IMR-90 (cell line): ENCODE measurements at regions not wholly inside any gene's neighbourhood (a gene's known extent, or its start where the extent isn't known, plus 50 kb on each side); places are given as distances from the start of the nearest gene placed in this dataset.

ENCODE experiments used
- ATAC-seq: fragments of 200-7000 bp; cut with Tn5 transposase; 2 replicates; pipeline ENCODE4 v1.9.1; 2020; ENCODE audit warnings: low read depth, mild to moderate bottlenecking, moderate library complexity
- BruUV-seq: library from RNA; stranded (reverse); fragments of 400-500 nt; replicated peaks from 2 replicates; lab custom pipeline; 2021; lab: Mats Ljungman, UMichigan
- CTCF ChIA-PET: fragments of 300-600 bp; formaldehyde crosslinking; extraction: SDS; loops from one replicate; lab custom pipeline; 2021; ENCODE audit warnings: antibody characterized with exemption; lab: Yijun Ruan, JAX
- POLR2A ChIA-PET: fragments of 300-600 bp; sonication (Branson Sonifier 250); formaldehyde crosslinking; loops from one replicate; lab custom pipeline; 2022; ENCODE audit warnings: antibody characterized with exemption; ENCODE audit not compliant: unreplicated experiment; lab: Charles Lee
- DNase-seq: peaks from one replicate; pipeline ENCODE4 v3.0.0; 2013
- H2AFZ ChIP-seq: replicated peaks from 2 replicates; pipeline ENCODE3; 2013; ENCODE audit warnings: low read length, mild to moderate bottlenecking; ENCODE audit not compliant: poor library complexity
- H2AK5ac ChIP-seq: 2 replicates; pipeline ENCODE4 v1.6.1; 2013; ENCODE audit warnings: low read depth, low read length, inconsistent platforms
- H2AK9ac ChIP-seq: replicated peaks from 2 replicates; pipeline ENCODE3; 2013; ENCODE audit warnings: mild to moderate bottlenecking, low read depth, low read length, moderate library complexity; ENCODE audit not compliant: poor library complexity
- H2BK120ac ChIP-seq: 2 replicates; pipeline ENCODE4 v1.6.1; 2013; ENCODE audit warnings: low read depth, low read length, inconsistent platforms
- H2BK15ac ChIP-seq: 3 replicates; pipeline ENCODE4 v1.6.1; 2013; ENCODE audit warnings: low read depth, low read length, inconsistent platforms
- H2BK20ac ChIP-seq: 2 replicates; pipeline ENCODE4 v1.6.1; 2013; ENCODE audit warnings: low read depth, mild to moderate bottlenecking, inconsistent platforms, low read length, moderate library complexity
- H2BK5ac ChIP-seq: 2 replicates; pipeline ENCODE4 v1.6.1; 2013; ENCODE audit warnings: mild to moderate bottlenecking, low read depth, low read length, inconsistent platforms; ENCODE audit not compliant: poor library complexity, severe bottlenecking
- H3K14ac ChIP-seq: replicated peaks from 2 replicates; pipeline ENCODE4 v1.6.1; 2013; ENCODE audit warnings: low read depth, low read length, inconsistent platforms
- H3K18ac ChIP-seq: 2 replicates; pipeline ENCODE4 v1.6.1; 2013; ENCODE audit warnings: low read depth, low read length, control low read depth
- H3K23ac ChIP-seq: 2 replicates; pipeline ENCODE4 v1.6.1; 2013; ENCODE audit warnings: low read depth, low read length, inconsistent platforms
- H3K27ac ChIP-seq: 2 replicates; pipeline ENCODE4 v1.5.1; 2013; ENCODE audit warnings: mild to moderate bottlenecking, control low read depth, low read length; ENCODE audit not compliant: insufficient read depth
- H3K27me3 ChIP-seq: 2 replicates; pipeline ENCODE4 v1.6.1; 2013; ENCODE audit warnings: low read length; ENCODE audit not compliant: control insufficient read depth, insufficient read depth
- H3K36me3 ChIP-seq: 2 replicates; pipeline ENCODE4 v1.6.1; 2013; ENCODE audit warnings: low read length, mixed read lengths; ENCODE audit not compliant: control insufficient read depth, insufficient read depth
- H3K4ac ChIP-seq: 2 replicates; pipeline ENCODE4 v1.6.1; 2013; ENCODE audit warnings: low read depth, low read length, inconsistent platforms
- H3K4me1 ChIP-seq: 2 replicates; pipeline ENCODE4 v1.6.1; 2013; ENCODE audit warnings: low read length, mixed read lengths; ENCODE audit not compliant: control insufficient read depth, insufficient read depth
- H3K4me2 ChIP-seq: 2 replicates; pipeline ENCODE4 v1.6.1; 2013; ENCODE audit warnings: low read depth, mild to moderate bottlenecking, control low read depth, low read length, moderate library complexity
- H3K4me3 ChIP-seq: 2 replicates; pipeline ENCODE4 v1.5.1; 2013; ENCODE audit warnings: low read depth, mild to moderate bottlenecking, control low read depth, low read length, moderate library complexity; ENCODE audit not compliant: insufficient read depth
- H3K56ac ChIP-seq: 2 replicates; pipeline ENCODE4 v1.6.1; 2013; ENCODE audit warnings: low read length, inconsistent platforms; ENCODE audit not compliant: insufficient read depth; ENCODE audit errors: extremely low read depth
- H3K79me1 ChIP-seq, 2 experiments: 2 replicates each; pipeline ENCODE4 v1.6.1; 2013; ENCODE audit warnings: low read length in 2 of 2, inconsistent platforms in 1 of 2, low read depth in 1 of 2
- H3K9ac ChIP-seq: 2 replicates; pipeline ENCODE4 v1.6.1; 2013; ENCODE audit warnings: low read depth, low read length, control low read depth
- H3K9me1 ChIP-seq: 2 replicates; pipeline ENCODE4 v1.6.1; 2013; ENCODE audit warnings: low read length, inconsistent platforms; ENCODE audit not compliant: insufficient read depth
- H3K9me3 ChIP-seq: 2 replicates; pipeline ENCODE4 v1.6.1; 2013; ENCODE audit warnings: low read length; ENCODE audit not compliant: control insufficient read depth, insufficient read depth
- H4K20me1 ChIP-seq: 2 replicates; pipeline ENCODE4 v1.6.1; 2013; ENCODE audit warnings: low read length, inconsistent platforms; ENCODE audit not compliant: insufficient read depth
- H4K5ac ChIP-seq: 2 replicates; pipeline ENCODE4 v1.6.1; 2013; ENCODE audit warnings: mild to moderate bottlenecking, low read depth, low read length, control low read depth
- H4K8ac ChIP-seq, 2 experiments: 2 replicates each; pipeline ENCODE4 v1.6.1; 2013; ENCODE audit warnings: low read depth in 2 of 2, low read length in 2 of 2, control low read depth in 1 of 2, inconsistent platforms in 1 of 2
- H4K91ac ChIP-seq: 2 replicates; pipeline ENCODE4 v1.6.1; 2013; ENCODE audit warnings: low read depth, low read length, inconsistent platforms; ENCODE audit not compliant: insufficient read depth
- BHLHE40 ChIP-seq: fragments of 150-350 bp; IDR thresholded peaks from 2 replicates; pipeline ENCODE4 v1.6.1; 2016; ENCODE audit warnings: mild to moderate bottlenecking, low read depth, low read length
- CHD1 ChIP-seq: IDR thresholded peaks from 2 replicates; pipeline ENCODE4 v1.6.1; 2012; ENCODE audit warnings: low read depth, low read length, improper control_type of control experiment
- CTCF ChIP-seq: conservative IDR thresholded peaks from 2 replicates; pipeline ENCODE4 v1.5.1; 2012; ENCODE audit warnings: mild to moderate bottlenecking, low read depth, low read length, improper control_type of control experiment
- FOS ChIP-seq: fragments of 150-350 bp; IDR thresholded peaks from 2 replicates; pipeline ENCODE4 v1.6.1; 2016; ENCODE audit warnings: low read depth, low read length
- MAFK ChIP-seq: IDR thresholded peaks from 2 replicates; pipeline ENCODE4 v1.6.1; 2012; ENCODE audit warnings: low read depth, low read length, improper control_type of control experiment
- MAZ ChIP-seq: IDR thresholded peaks from 2 replicates; pipeline ENCODE4 v1.6.1; 2012; ENCODE audit warnings: low read depth, mild to moderate bottlenecking, low read length, improper control_type of control experiment, moderate library complexity, borderline replicate concordance
- NFE2L2 ChIP-seq: fragments of 150-350 bp; IDR thresholded peaks from 2 replicates; pipeline ENCODE4 v1.6.1; 2016; ENCODE audit warnings: low read depth, mild to moderate bottlenecking, low read length
- POLR2A ChIP-seq: IDR thresholded peaks from 2 replicates; pipeline ENCODE4 v1.6.1; 2012; ENCODE audit warnings: mild to moderate bottlenecking, low read depth, low read length
- RAD21 ChIP-seq: IDR thresholded peaks from 2 replicates; pipeline ENCODE4 v1.6.1; 2012; ENCODE audit warnings: low read length, improper control_type of control experiment
- RCOR1 ChIP-seq: IDR thresholded peaks from 2 replicates; pipeline ENCODE4 v1.6.1; 2012; ENCODE audit warnings: mild to moderate bottlenecking, low read length, improper control_type of control experiment; ENCODE audit not compliant: insufficient replicate concordance
- RFX5 ChIP-seq: IDR thresholded peaks from 2 replicates; pipeline ENCODE4 v1.8.0; 2012; ENCODE audit warnings: low read depth, mild to moderate bottlenecking, low read length, moderate library complexity
- SMC3 ChIP-seq: fragments of 150-350 bp; IDR thresholded peaks from 2 replicates; pipeline ENCODE4 v1.6.1; 2016; ENCODE audit warnings: low read depth, mild to moderate bottlenecking, antibody characterized with exemption, low read length, moderate library complexity
- USF2 ChIP-seq: fragments of 150-350 bp; IDR thresholded peaks from 2 replicates; pipeline ENCODE4 v1.6.1; 2017; ENCODE audit warnings: mild to moderate bottlenecking, antibody characterized with exemption, low read length, low read depth
- WGBS, 2 experiments: methylation state at CpG; one replicate each; pipeline versions ENCODE4 v1.1.5 to v1.1.7; 2013; ENCODE audit warnings: missing lambda C conversion rate in 2 of 2; ENCODE audit not compliant: insufficient read length in 1 of 2; ENCODE audit errors: extremely low coverage in 2 of 2; 5-methylcytosine and 5-hydroxymethylcytosine counted together
- dilution Hi-C: fragments of 300-500 bp; cut with HindIII; formaldehyde crosslinking; loops from one replicate; pipeline ENCODE4 v1.14.3; 2018; ENCODE audit warnings: low sequenced_read_pairs; ENCODE audit not compliant: unreplicated experiment
- in situ Hi-C: fragments of 300-500 bp; cut with MboI; formaldehyde crosslinking; loops from 3 replicates; pipeline ENCODE4 v1.14.3; 2019; ENCODE audit warnings: low sequenced_read_pairs, inconsistent platforms, mixed read lengths
- intact Hi-C: fragments of 100-400 bp; cut with micrococcal nuclease; formaldehyde crosslinking; loops from 2 replicates; pipeline ENCODE4 v1.10.0; 2022

- no peak overlapping the region for H2BK5ac ChIP-seq
- H3K79me1 ChIP-seq = no peaks in the 10 kb centered on the region
- no peak overlapping the region for H3K14ac ChIP-seq
- no peaks in the 10 kb centered on the region for H3K4me1 ChIP-seq
- intact Hi-C loops = no loop called here
- H3K9me3 ChIP-seq = no peaks in the 10 kb centered on the region
- no peak overlapping the region for H4K5ac ChIP-seq
- no peaks in the 10 kb centered on the region for H3K36me3 ChIP-seq
- no peak overlapping the region for H3K4me3 ChIP-seq
- H3K4me2 ChIP-seq = no peak overlapping the region
- dilution Hi-C loops = no loop called here
- DNase-seq (no peak), ATAC-seq (no peak)
- H3K27me3 ChIP-seq = no peaks in the 10 kb centered on the region
- 100% methylated on average over 1 of the region's 1 CpG; no CpG with 5 or more reads in 1 of the 2 experiments for WGBS, 2 experiments
- no peak overlapping the region for H2BK20ac ChIP-seq
- H3K9me1 ChIP-seq = no peaks in the 10 kb centered on the region
- no peak overlapping the region for H2AK5ac ChIP-seq
- H2AFZ ChIP-seq = no peak overlapping the region
- no peak overlapping the region for H3K18ac ChIP-seq
- no peak overlapping the region for H3K27ac ChIP-seq
- no peak overlapping the region for H4K8ac ChIP-seq
- POLR2A ChIA-PET = no interaction called here
- CTCF ChIA-PET = no interaction called here
- no peak overlapping the region for H3K4ac ChIP-seq
- no peak overlapping the region for H2AK9ac ChIP-seq
- no peak overlapping the region for H3K23ac ChIP-seq
- TF ChIP-seq RAD21 (no peak), POLR2A (no peak), CTCF (no peak), SMC3 (no peak), RCOR1 (no peak), USF2 (no peak), NFE2L2 (no peak), MAFK (no peak), BHLHE40 (no peak), RFX5 (no peak), FOS (no peak), CHD1 (no peak), MAZ (no peak)
- no peak overlapping the region for H3K56ac ChIP-seq
- BruUV-seq = no TSS peak
- H2BK120ac ChIP-seq = no peak overlapping the region
- in situ Hi-C loops = no loop called here
- no peak overlapping the region for H2BK15ac ChIP-seq
- no peaks in the 10 kb centered on the region for H4K20me1 ChIP-seq
- no peak overlapping the region for H4K91ac ChIP-seq
- no peak overlapping the region for H3K9ac ChIP-seq
These were observed 153.1 kb downstream of the SEMA6D start for GRCh38 chr15:47870300-47870955.
